Ectodermal cell (in vitro differentiated cells): ENCODE measurements at regions not wholly inside any gene's neighbourhood (a gene's known extent, or its start where the extent isn't known, plus 50 kb on each side); places are given as distances from the start of the nearest gene placed in this dataset.

Source experiments
- H3K27ac ChIP-seq: 2 replicates; pipeline ENCODE4 v1.7.0; 2013; ENCODE audit warnings: mild to moderate bottlenecking, low read depth, low read length; ENCODE audit not compliant: insufficient read depth, poor library complexity, severe bottlenecking
- H3K27me3 ChIP-seq: 2 replicates; pipeline ENCODE4 v1.7.0; 2013; ENCODE audit warnings: mild to moderate bottlenecking, low read length; ENCODE audit not compliant: insufficient read depth, control insufficient read depth, poor library complexity, severe bottlenecking
- H3K36me3 ChIP-seq: one replicate; pipeline ENCODE4 v1.7.0; 2013; ENCODE audit warnings: low read length; ENCODE audit not compliant: control insufficient read depth, insufficient read depth
- H3K4me1 ChIP-seq: one replicate; pipeline ENCODE4 v1.7.0; 2013; ENCODE audit warnings: low read length; ENCODE audit not compliant: control insufficient read depth, insufficient read depth
- H3K4me3 ChIP-seq: 2 replicates; pipeline ENCODE4 v1.7.0; 2013; ENCODE audit warnings: low read depth, low read length, control low read depth; ENCODE audit not compliant: insufficient read depth
- H3K9me3 ChIP-seq: 2 replicates; pipeline ENCODE4 v1.7.0; 2013; ENCODE audit warnings: mild to moderate bottlenecking, low read length, moderate library complexity; ENCODE audit not compliant: control insufficient read depth
- WGBS, 2 experiments: methylation state at CpG; one replicate each; pipeline ENCODE4 v1.1.7; 2013; ENCODE audit warnings: missing lambda C conversion rate in 2 of 2; 5-methylcytosine and 5-hydroxymethylcytosine counted together

DNA sequence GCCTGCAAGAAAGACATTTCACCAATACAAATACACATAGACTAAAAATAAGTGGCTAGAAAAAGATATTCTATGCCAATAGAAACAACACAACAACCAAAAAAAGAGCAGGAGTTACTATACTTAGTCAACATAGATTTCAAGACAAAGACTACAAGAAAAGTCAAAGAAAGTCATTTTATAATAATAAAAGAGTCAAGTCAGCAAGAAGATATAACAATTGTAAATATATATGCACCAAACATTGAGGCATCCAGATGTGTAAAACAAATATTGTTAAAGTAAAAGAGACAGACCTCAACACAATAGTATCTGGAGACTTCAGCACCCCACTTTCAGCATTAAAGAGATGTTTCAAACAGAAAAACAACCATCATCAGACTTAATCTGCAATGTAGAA lies 104.6 kb downstream of the AMY1C start:
- Histone ChIP-seq H3K4me3 (no peak overlapping the region), H3K4me1 (no peaks in the 10 kb centered on the region), H3K27me3 (no peaks in the 10 kb centered on the region), H3K36me3 (no peaks in the 10 kb centered on the region), H3K9me3 (no peaks in the 10 kb centered on the region), H3K27ac (no peak overlapping the region)

DNA sequence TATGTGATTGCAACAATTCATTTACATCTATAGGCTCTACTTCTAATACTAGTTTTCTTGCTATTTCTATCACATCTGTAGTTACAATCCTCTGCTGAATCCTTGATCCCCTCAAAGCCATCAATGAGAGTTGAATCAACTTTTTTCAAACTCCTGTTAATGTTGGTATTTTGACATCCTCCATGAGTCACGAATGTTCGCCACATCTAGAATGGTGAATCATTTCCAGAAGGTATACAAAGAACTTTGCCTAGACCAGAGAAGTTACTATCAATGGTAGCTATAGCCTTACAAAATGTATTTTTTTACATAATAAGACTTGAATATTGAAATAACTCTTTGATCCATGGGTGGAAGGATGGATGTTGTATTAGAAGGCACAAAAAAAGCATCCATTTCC lies 110.0 kb downstream of the AMY1C start:
- Histone ChIP-seq H3K9me3 (no peaks in the 10 kb centered on the region), H3K27ac (no peak overlapping the region), H3K27me3 (no peaks in the 10 kb centered on the region), H3K4me3 (no peak overlapping the region), H3K4me1 (no peaks in the 10 kb centered on the region), H3K36me3 (no peaks in the 10 kb centered on the region)
- 94% methylated on average over 2 of the region's 2 CpGs; no CpG with 5 or more reads in 1 of the 2 experiments for WGBS, 2 experiments

DNA sequence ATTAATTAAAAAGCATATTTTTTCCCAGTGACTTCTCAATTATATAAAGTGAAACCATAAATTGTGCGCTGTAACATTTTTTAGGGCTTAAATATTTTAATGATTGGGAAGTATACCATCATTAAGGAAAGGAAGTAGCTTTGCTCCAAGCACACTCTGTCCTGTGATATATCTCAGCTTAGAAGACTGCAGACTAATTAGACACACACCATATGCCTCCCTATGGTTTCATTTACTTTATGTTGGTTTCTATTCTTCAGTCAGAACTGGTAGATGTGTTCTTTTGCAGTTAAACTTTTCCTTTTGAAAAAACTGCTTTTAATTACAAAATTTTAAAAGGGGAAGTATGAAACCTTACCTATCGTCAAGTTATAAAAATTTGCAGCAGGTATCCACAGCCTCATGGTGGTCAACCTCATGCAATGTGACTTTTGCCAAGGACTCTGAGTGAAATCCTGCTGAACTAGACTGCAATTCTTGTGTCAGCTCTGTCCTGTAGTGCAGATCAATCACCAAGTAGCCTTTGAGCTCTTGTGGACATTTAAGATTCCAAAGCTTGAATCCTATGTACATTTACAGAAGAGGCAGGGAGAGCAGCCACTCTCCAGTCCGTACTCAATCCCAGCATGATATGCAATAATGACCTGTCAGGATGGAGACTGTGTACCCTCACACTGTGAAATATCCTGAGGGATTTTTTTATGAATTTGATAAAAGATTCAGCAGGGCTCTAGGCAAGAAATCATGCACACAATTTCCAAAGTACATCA lies 149.1 kb downstream of the AMY1C start:
- no peaks in the 10 kb centered on the region for H3K36me3 ChIP-seq
- H3K27me3 ChIP-seq, result no peaks in the 10 kb centered on the region
- H3K4me1 ChIP-seq, result no peaks in the 10 kb centered on the region
- no peaks in the 10 kb centered on the region for H3K9me3 ChIP-seq
- no peak overlapping the region for H3K27ac ChIP-seq
- WGBS, 2 experiments, result 94 to 100% methylated on average over 2 to 3 of the region's 3 CpGs
- H3K4me3 ChIP-seq, result no peak overlapping the region

DNA sequence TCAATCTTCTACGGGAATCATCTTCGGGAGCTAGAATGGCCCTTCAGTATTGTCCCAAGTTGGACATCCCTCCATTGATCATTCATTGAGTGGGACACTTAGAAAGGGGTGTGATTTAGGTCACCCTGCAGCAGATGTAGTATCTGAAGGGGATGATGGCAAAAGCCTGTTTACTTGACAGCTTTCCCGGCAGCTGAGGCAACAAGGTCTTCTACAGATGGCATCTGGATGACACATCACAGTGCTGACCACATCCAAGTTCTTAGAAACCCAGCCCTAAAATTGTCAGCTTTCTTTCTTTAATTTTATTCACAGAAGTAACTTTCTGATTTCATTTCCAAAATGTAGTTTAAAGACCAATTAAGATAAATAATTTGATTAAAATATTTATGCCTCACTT lies 150.3 kb downstream of the AMY1C start:
- no peaks in the 10 kb centered on the region for H3K36me3 ChIP-seq
- no peaks in the 10 kb centered on the region for H3K4me1 ChIP-seq
- WGBS, 2 experiments, result 93 to 94% methylated on average over 3 of the region's 3 CpGs
- H3K4me3 ChIP-seq, result no peak overlapping the region
- H3K9me3 ChIP-seq, result no peaks in the 10 kb centered on the region
- no peak overlapping the region for H3K27ac ChIP-seq
- no peaks in the 10 kb centered on the region for H3K27me3 ChIP-seq

DNA sequence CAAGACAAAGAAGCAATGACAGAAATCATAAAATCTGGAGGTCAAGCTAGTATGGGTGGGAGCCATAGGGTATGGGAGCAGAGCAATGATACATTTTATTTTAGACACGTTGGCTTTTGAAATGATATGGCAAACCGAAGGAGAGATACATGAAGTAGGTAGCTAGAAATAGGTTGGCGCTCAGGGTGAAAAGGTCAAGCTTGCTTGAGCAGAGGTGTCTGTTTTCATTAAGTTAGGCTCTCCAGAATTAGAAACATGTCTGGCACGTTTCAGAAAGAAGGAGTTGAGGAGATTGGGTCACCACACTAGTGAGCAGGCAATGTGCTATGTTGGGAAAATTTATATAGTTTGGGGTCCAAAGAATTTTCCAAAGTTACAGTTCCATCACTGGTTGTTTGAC lies 151.4 kb downstream of the AMY1C start:
- H3K9me3 ChIP-seq, result no peaks in the 10 kb centered on the region
- 90 to 92% methylated on average over 4 of the region's 4 CpGs for WGBS, 2 experiments
- H3K4me1 ChIP-seq, result no peaks in the 10 kb centered on the region
- H3K4me3 ChIP-seq, result no peak overlapping the region
- H3K27me3 ChIP-seq, result no peaks in the 10 kb centered on the region
- H3K27ac ChIP-seq, result no peak overlapping the region
- H3K36me3 ChIP-seq, result no peaks in the 10 kb centered on the region

DNA sequence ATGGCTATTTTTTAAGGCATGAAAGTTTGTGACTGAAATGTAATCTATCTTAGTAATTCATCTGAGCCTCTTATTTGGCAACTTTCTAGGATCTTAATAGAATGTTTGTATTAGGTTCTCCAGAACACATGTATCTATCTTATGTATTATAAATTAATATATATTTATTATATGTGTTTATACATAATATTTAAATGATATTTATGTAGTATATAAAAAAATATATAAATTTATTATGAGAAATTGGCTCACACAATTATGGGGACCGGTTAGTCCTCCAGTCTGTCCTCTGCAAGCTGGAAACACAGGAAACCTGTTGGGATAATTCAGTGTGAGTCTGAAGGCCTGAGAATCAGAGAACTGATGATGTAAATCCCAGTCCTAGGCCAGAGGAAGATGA lies 155.7 kb downstream of the AMY1C start:
- Histone ChIP-seq H3K4me3 (no peak overlapping the region), H3K4me1 (no peaks in the 10 kb centered on the region)
- WGBS, 2 experiments, result 95 to 100% methylated on average over 1 of the region's 1 CpG

DNA sequence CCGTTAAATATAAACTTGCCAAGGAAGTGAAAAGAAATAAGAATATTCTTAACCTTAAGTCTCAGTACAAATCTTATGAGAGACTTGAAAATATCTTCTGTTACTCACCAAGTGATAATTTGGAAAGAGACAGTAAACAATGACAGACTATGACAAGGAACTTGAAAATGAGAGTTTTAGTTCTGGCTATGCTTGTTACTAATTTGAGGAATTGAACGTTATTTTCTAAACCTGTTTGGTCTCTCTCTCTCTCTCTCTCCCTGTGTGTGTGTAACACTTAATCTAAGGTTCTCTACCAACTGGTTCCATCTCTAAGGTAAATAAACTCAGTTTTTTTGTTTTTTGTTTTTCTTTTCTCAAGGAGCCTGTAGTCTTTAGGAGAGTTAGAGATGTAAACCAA lies 161.8 kb downstream of the AMY1C start:
- Histone ChIP-seq H3K4me1 (no peaks in the 10 kb centered on the region), H3K9me3 (no peaks in the 10 kb centered on the region), H3K36me3 (no peaks in the 10 kb centered on the region), H3K27ac (no peak overlapping the region), H3K27me3 (no peaks in the 10 kb centered on the region), H3K4me3 (no peak overlapping the region)
- 85% methylated on average over 1 of the region's 2 CpGs; no CpG with 5 or more reads in 1 of the 2 experiments for WGBS, 2 experiments

More for the DNA sequence above, 155.7 kb downstream of the AMY1C start:
- no peak overlapping the region for H3K27ac ChIP-seq
- H3K9me3 ChIP-seq, result no peaks in the 10 kb centered on the region
- no peaks in the 10 kb centered on the region for H3K27me3 ChIP-seq
- no peaks in the 10 kb centered on the region for H3K36me3 ChIP-seq

DNA sequence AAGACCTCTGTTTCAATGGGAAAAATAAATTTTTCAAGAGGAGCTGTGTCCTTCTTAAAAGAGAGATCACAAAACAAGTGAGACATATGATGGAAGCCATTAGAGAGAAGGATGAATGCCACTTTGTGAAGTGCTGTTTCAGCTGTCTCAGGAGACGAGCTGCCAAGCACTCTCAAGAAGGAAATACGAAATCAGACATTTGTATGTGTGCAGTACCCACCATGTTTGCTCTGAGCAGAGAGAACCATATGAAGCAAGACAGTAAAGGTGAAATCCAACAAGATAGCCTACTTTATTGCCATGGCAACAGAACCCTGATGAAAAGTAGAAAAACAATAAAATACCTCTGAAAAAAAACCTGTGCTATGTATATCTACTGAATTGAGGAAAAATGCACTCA lies 168.1 kb downstream of the AMY1C start:
- 82 to 93% methylated on average over 2 of the region's 2 CpGs for WGBS, 2 experiments
- H3K4me1 ChIP-seq, result no peaks in the 10 kb centered on the region
- H3K9me3 ChIP-seq, result no peaks in the 10 kb centered on the region
- H3K4me3 ChIP-seq, result no peak overlapping the region
- H3K27me3 ChIP-seq, result no peaks in the 10 kb centered on the region
- no peaks in the 10 kb centered on the region for H3K36me3 ChIP-seq
- H3K27ac ChIP-seq, result no peak overlapping the region

DNA sequence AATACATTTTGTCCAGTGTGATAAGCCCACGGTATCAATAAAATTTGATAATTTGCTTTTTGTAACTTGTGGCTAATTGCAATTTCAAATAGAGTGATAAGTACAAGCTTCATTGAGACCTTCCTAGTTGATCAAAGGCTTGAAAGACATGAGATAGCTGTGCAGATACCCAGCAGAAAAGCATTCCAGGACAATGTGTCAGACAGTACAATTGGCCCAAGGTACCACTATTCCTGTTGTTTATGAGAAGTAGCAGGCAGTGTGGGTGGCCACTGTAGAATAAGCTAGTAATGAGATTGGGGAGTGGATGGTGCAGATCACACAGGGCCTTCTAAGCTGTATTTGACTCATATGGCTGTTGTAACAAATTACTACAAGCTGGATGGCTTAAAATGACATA lies 182.2 kb downstream of the AMY1C start:
- no peak overlapping the region for H3K4me3 ChIP-seq
- H3K36me3 ChIP-seq, result no peaks in the 10 kb centered on the region
- WGBS, 2 experiments, result 88 to 90% methylated on average over 1 of the region's 1 CpG
- no peaks in the 10 kb centered on the region for H3K27me3 ChIP-seq
- H3K4me1 ChIP-seq, result no peaks in the 10 kb centered on the region
- H3K27ac ChIP-seq, result no peak overlapping the region
- no peaks in the 10 kb centered on the region for H3K9me3 ChIP-seq

DNA sequence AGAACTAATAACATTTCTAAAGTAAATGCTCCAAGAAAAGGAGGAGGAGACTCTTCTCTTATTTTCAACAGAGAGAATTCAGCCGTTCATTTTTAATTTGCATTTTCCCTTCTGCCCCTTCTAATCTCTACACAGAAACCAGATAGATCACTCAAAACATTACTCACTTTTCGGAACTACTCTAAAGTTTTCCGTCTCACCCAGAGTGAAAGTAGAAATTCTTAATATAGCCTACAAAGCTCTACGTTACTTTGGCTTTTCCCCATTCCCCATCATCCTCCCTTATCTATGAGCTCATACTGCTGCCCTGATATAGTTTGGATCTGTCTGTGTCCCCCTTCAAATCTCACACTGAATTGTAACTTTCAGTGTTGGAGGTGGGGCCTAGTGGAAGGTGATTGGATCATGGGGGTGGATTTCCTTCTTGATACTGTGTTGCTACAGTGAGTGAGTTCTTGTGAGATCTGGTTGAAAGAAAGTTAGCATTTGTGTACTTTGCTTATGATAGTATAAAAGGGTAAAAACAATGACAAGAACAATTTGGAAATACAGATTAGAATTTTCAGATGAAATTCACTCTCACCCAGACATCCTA lies 188.2 kb downstream of the AMY1C start:
- H3K9me3 ChIP-seq, result no peaks in the 10 kb centered on the region
- no peaks in the 10 kb centered on the region for H3K36me3 ChIP-seq
- no peaks in the 10 kb centered on the region for H3K4me1 ChIP-seq
- no peak overlapping the region for H3K4me3 ChIP-seq
- H3K27ac ChIP-seq, result no peak overlapping the region
- peaks cover 7% of the 10 kb centered on the region for H3K27me3 ChIP-seq
- WGBS, 2 experiments, result 90 to 91% methylated on average over 4 of the region's 4 CpGs
